Limb (tissue), 2 donors: ENCODE measurements at regions not wholly inside any gene's neighbourhood (a gene's known extent, or its start where the extent isn't known, plus 50 kb on each side); places are given as distances from the start of the nearest gene placed in this dataset.

Experiments used
- DNase-seq, 2 donors: peaks; one replicate each; pipeline ENCODE4 v3.0.0-alpha.2; 2016; ENCODE audit errors: extremely low spot score in 2 of 2

DNA sequence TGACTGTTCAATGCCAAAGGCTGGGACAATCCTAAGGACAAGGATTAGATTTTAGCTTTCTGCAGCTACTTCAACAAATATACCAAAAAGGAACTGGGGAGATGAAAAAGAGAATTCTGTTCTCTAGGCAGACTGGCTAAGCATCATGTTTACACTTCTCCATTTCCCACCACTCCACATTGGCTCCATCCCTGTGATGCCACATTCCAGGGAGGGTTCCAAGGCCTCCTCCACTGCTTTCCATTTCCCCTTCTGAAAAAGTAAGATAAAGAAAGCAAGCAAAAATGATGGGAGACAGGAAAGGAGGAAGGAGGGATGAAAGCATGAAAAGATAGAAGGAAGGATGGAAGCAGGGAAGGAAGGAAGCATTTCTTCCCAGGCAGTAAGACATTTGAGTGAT is 315.8 kb downstream of the BLID start:
- DNase-seq = no peak

DNA sequence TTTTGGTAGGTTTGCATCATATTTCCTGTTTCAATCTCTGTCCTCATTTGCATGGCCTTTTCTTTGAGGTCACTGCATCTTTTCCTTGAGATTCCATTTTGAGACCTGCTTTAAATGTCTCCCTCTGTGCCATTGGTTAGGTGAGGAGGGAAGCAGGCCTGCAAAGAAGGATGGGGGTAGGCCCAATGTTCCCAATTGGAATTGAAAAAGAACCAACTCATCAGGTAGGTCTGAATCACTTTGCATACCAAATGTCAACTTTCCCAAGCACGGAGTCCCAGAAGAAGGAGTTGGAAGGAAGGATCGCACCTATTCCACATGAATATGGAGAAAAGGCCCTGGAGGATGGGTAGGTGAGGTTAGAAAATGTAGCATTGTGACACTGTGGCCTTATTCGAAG is 318.5 kb downstream of the BLID start:
- no peak for DNase-seq

DNA sequence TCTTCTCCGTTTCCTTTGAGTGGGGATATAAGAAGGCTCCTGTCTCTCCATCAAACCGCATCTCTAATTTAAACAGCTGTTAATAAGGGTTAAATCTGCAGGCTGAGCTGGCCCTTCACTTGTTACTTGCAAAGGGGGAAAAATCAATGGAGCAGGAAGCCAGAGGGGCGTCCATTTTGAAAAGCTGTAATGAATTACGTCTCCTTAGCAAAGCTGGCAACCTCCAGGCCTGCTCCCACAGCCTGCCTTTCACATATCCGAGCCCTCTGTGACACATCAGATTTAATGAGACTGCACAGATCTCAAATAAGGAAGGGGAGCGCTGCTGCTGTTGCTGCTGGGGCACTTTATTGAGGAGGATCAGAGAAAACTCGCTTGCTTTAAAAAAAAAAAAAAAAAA is 320.8 kb downstream of the BLID start:
- peak in 1 of 2 donors; percentile 46 for DNase-seq

- peak in 1 of 2 donors; percentile 35 for DNase-seq
Observed at GRCh38 chr11:121794671-121795141, 321.3 kb downstream of the BLID start.

GRCh38 chr11:121793916-121794315 is 322.1 kb downstream of the BLID start:
- DNase-seq = no peak

DNA sequence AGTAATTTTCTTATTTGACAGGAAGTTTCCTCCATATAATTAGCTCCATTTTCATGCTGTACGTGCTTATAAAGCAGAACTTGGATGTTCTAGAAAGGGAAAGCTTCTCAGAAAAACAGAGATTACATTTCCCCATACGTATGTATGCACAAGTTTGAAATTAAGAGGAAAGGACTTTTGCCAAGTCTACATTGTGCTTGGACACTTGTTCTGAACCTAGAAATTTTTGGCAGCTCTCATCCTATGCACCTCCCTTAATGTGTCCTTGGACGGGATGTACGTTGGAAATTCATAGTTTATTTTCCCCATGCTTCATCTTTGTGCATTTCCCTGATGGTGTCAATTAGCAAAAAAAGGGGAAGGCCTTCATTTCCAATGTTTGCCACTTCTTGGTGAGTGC is 322.7 kb downstream of the BLID start:
- peak in 1 of 2 donors; percentile 92 for DNase-seq

DNA sequence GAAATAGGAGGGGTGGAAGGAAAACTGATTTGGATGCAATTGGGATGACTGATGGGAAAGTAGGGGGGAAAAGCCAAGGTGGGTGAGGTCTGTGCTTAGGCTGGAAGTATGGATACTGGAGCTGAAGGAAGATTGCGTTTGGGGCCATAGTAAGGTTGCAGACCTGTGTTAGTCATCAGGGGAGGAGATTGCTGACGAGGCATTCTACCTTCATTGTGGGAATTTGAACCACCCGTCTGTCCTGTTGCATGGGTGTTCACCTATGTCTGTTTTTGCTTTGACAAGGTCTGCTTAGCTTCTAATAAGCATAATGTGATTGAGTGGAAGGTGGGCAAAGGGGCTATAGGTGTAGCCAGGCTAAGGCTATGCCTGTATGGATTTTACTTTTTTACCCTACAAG is 323.8 kb downstream of the BLID start:
- DNase-seq = no peak

GRCh38 chr11:121790430-121790829 is 325.6 kb downstream of the BLID start:
- DNase-seq = no peak

DNA sequence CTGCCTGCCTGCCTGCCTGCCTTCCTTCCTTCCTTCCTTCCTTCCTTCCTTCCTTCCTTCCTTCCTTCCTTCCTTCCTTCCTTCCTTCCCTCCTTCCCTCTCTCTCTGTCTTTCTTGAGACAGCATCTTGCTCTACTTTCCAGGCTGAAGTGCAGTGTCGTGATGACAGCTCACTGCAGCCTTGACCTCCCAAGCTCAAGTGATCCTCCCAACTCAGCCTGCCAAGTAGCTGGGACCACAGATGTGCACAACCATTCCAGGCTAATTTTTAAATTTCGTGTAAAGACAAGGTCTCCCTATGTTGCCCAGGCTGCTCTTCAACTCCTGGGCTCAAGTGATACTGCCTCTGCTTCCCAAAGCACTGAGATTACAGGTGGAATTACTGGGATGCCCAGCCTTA is 328.2 kb upstream of the SORL1-AS1 start:
- DNase-seq = no peak

DNA sequence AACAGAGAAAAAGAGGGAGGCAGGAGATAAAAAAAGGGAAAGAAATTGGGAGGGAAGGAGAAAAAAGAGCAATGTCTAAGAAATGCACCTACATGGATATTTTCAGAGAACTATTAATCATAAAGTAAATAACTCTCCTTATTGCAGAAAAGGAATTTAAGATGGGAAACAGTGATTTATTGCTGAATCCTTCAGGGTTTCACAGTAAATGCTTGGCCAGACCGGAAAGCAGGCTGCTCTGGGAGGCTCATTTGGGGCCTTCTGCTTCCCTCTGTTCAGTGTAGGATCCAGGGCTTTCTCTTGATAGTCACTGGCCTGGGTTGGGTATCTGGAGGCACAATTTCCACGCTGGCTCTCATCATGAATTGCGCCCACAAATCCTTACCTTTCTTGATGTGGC is 324.3 kb upstream of the SORL1-AS1 start:
- DNase-seq = peak in 1 of 2 donors; percentile 35

DNA sequence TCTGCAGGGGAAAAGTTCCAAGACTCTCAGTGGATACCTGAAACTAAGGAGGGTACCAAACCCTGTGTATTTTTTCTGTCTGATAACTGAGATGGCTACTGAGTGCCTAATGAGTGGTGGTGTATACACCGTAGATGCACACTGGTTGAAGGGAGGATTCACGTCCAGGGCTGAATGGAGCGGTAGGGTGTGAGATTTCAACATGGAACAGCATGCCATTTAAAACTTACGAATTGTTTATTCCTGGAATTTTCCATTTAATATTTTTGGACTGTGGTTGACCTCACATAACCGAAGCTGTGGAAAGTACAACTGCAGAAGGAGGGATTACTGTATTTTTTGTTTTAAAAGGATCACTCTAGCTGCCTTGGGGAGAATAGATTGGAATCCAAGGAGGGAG is 322.5 kb upstream of the SORL1-AS1 start:
- DNase-seq = no peak

DNA sequence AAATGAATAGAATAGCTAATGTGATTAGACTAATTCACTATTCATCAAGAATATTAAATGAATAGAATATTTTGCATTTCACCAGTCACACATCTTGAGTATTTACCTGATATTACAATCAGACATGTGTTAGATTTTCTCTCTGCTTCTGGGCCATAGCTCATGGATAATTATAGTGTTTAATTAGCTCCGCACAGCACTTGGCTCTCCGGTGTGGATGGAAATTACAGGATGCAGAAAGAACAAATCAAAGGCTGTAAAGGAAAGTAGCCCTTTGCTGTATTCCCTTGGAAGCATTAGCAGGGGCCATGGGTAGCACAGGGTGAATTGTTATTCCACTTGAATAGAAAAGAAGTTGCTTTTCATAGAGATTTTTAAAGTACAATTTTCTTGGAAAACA is 320.3 kb upstream of the SORL1-AS1 start:
- no peak for DNase-seq

DNA sequence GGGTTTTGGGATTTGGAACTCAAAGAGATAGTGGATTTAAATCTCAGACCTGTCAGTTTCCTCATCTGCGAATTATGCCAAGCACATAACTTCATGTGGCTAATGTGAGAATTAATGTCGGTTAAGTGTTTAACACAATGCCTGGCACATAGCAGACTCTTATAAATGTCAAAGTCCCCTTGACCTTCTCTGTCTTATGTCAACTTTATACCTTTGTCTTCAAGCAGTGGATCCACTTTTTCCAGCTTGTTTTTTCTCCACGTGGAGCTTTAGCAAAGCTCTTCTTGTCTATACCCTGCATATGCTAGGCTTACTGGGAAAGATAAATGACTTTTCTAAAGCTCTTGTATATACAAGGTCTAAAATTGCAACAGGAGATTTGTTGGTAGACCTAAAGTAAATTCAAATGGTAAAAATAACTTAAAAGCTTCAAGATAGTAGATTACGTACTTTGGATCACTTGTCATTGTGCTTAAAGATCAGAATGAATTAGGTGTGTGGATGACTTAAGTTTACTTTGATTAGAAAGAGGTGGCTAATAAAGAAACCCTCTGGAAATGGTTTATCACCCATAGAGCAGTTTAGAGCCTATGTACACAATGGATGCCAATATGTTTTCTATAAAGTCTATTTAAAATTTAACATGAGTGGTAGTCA is 318.3 kb upstream of the SORL1-AS1 start:
- no peak for DNase-seq

GRCh38 chr11:121769191-121769590 is 316.4 kb upstream of the SORL1-AS1 start:
- DNase-seq = no peak

GRCh38 chr11:121767433-121767832 is 314.7 kb upstream of the SORL1-AS1 start:
- DNase-seq = no peak

GRCh38 chr11:121766991-121767390 is 314.2 kb upstream of the SORL1-AS1 start:
- no peak for DNase-seq

- peak in 1 of 2 donors; percentile 62 for DNase-seq
Observed at GRCh38 chr11:121766166-121766565, 313.4 kb upstream of the SORL1-AS1 start.

DNA sequence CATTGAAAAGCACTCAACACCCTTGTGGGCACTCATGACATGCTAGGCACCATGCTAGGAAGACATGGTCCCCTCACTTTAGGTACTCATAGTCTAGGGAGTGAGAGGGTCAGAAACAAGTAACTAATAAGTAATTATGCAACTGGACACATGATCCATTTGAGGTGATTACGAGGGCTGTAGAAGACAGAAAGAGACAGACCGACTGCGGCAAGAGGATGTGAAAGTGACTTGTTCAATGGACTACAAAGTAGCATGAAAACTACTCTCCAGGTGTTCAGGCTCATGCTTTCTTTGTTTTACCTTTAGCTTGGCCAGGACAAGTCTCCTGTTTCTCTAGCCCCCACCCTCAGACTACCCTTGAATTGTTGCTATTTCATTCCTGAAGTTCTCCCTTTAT is 310.8 kb upstream of the SORL1-AS1 start:
- no peak for DNase-seq

GRCh38 chr11:121762820-121763219 is 310.1 kb upstream of the SORL1-AS1 start:
- peak; percentile 65 to 80 for DNase-seq

DNA sequence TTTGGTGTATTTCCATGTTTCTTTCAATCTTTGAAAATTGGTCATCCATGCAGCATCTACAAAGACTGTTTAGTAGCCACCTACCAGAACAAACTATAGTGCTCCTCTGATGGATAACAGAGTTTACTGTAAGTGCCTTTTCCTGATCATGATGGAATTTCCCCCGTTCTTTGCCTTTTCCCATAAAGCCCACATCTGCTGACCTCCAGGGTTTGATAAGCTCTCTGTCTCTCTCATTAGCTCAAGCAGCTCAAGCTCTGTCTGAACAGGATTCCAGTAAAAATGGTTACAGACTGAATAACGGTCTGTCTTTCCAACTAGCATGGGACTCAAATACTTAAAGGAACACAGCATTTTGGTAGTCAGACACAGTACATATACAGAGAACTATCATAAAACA is 308.4 kb upstream of the SORL1-AS1 start:
- no peak for DNase-seq

- no peak for DNase-seq
Observed at GRCh38 chr11:121757480-121758125, 304.8 kb upstream of the SORL1-AS1 start.

DNA sequence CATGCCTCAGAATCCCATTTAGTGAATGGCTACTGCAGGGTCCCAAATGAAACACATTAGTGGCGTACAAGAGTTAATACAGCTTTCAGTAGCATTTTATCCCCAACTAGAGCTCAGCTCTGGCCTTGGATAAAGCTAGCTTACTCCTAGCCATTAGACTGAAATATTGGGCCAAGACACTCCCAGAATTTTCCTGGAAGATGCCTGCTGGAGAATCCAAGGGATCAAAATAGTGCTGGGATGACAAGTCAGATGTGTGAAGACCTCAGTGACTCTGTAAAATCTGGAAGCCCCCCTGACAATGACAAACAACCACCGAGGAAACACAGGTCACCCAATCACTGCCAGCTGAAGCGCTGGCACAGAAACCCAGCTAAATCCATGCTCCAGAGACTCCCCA is 303.1 kb upstream of the SORL1-AS1 start:
- no peak for DNase-seq

- no peak for DNase-seq
Observed at GRCh38 chr11:121755191-121755590, 302.4 kb upstream of the SORL1-AS1 start.
